Lung (tissue), 11 donors: ENCODE measurements at regions not wholly inside any gene's neighbourhood (a gene's known extent, or its start where the extent isn't known, plus 50 kb on each side); places are given as distances from the start of the nearest gene placed in this dataset.
"Not testable (repeated sequence)": the region's sequence is repeated elsewhere in the genome, so short reads cannot be mapped to it uniquely, and the experiment has no call there.

Experiments
- ATAC-seq: fragments of 200-7000 bp; cut with Tn5 transposase; one replicate; pipeline ENCODE4 v1.9.1; 2020; ENCODE audit warnings: moderate number of reproducible peaks; ENCODE audit not compliant: insufficient read depth, low FRiP score
- DNase-seq, 3 donors: peaks; one replicate each; pipeline ENCODE4 v3.0.0-alpha.2; 2013 to 2017
- H3K27ac ChIP-seq, 2 donors: one replicate each; pipeline ENCODE4 v1.5.1; 2013; ENCODE audit warnings: mild to moderate bottlenecking in 2 of 2, moderate library complexity in 2 of 2, control low read depth in 1 of 2, inconsistent platforms in 1 of 2, low read depth in 1 of 2, low read length in 1 of 2
- H3K27me3 ChIP-seq, 3 donors: one replicate each; pipeline ENCODE4 v1.5.1; 2013; ENCODE audit warnings: low read length in 2 of 3; ENCODE audit not compliant: control insufficient read depth in 3 of 3, insufficient read depth in 3 of 3
- H3K36me3 ChIP-seq, 4 donors: one replicate each; pipeline ENCODE4 v1.5.1; 2013; ENCODE audit warnings: low read length in 4 of 4, mild to moderate bottlenecking in 1 of 4, moderate library complexity in 1 of 4; ENCODE audit not compliant: control insufficient read depth in 4 of 4, insufficient read depth in 4 of 4
- H3K4me1 ChIP-seq, 5 donors: one replicate each; pipeline ENCODE4 v1.5.1; 2013; ENCODE audit warnings: low read length in 5 of 5, mild to moderate bottlenecking in 2 of 5, moderate library complexity in 1 of 5; ENCODE audit not compliant: control insufficient read depth in 5 of 5, insufficient read depth in 5 of 5
- H3K4me3 ChIP-seq: one replicate; pipeline ENCODE4 v1.5.1; 2013; ENCODE audit warnings: mild to moderate bottlenecking, control low read depth, moderate library complexity
- H3K9ac ChIP-seq, 2 donors: one replicate each; pipeline ENCODE4 v1.5.1; 2013; ENCODE audit warnings: low read length in 2 of 2, control low read depth in 1 of 2; ENCODE audit not compliant: insufficient read depth in 1 of 2
- H3K9me3 ChIP-seq, 4 donors: one replicate each; pipeline ENCODE4 v1.5.1; 2013; ENCODE audit warnings: low read length in 3 of 4, mild to moderate bottlenecking in 1 of 4, moderate library complexity in 1 of 4; ENCODE audit not compliant: control insufficient read depth in 4 of 4, insufficient read depth in 3 of 4
- WGBS, 2 donors: extraction: QIAGEN DNeasy Blood & Tissue Kit; methylation state at CpG; one replicate each; pipeline ENCODE4 v1.1.7; 2013; 5-methylcytosine and 5-hydroxymethylcytosine counted together
- TF ChIP-seq, protein P1 (sequence below): IDR thresholded peaks from 2 replicates; pipeline ENCODE4 v1.5.1; 2012; ENCODE audit warnings: mild to moderate bottlenecking; ENCODE audit errors: control extremely low read depth, extremely low read depth
- donor health status: control.
- donor health status: control.
- donor health status: Bipolar disorder and iron deficiency.
- donor health status: healthy.
- donor health status: DM: yes; HTN: yes; CAD: no.

DNA sequence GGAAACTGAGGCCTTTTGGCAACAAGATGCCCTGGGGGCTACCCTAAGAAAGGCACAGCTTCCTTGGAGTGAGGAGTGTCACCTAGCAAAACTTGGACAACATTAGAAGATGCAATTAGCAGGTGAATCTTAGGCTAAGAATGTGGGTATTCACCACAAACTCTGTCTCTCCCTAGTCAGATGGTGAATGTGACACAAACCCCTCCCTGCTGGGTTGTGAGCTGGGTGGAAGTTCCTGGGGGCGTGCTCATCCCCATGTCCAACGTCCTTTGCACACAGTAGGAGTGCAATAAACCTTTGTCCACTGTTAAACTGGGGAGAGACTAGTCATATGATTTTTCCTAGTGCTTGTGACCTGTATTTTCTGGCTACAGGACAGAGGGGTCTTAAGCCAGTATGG lies 67.1 kb upstream of the SH3GL3 start:
- Histone ChIP-seq H3K27ac (no peak overlapping the region), H3K9me3 (no peaks in the 10 kb centered on the region), H3K4me1 (peaks cover 0 to 4% (median 0%) of the 10 kb centered on the region in 5 donors), H3K4me3 (no peak overlapping the region), H3K36me3 (no peaks in the 10 kb centered on the region), H3K27me3 (peaks cover 4 to 37% (median 34%) of the 10 kb centered on the region in 3 donors), H3K9ac (no peak overlapping the region)
- ATAC-seq = no peak
- WGBS, 2 donors = 42 to 43% methylated on average over 2 of the region's 2 CpGs
- TF ChIP-seq, protein P1, sequence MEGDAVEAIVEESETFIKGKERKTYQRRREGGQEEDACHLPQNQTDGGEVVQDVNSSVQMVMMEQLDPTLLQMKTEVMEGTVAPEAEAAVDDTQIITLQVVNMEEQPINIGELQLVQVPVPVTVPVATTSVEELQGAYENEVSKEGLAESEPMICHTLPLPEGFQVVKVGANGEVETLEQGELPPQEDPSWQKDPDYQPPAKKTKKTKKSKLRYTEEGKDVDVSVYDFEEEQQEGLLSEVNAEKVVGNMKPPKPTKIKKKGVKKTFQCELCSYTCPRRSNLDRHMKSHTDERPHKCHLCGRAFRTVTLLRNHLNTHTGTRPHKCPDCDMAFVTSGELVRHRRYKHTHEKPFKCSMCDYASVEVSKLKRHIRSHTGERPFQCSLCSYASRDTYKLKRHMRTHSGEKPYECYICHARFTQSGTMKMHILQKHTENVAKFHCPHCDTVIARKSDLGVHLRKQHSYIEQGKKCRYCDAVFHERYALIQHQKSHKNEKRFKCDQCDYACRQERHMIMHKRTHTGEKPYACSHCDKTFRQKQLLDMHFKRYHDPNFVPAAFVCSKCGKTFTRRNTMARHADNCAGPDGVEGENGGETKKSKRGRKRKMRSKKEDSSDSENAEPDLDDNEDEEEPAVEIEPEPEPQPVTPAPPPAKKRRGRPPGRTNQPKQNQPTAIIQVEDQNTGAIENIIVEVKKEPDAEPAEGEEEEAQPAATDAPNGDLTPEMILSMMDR = no peak
- no peak for DNase-seq

DNA sequence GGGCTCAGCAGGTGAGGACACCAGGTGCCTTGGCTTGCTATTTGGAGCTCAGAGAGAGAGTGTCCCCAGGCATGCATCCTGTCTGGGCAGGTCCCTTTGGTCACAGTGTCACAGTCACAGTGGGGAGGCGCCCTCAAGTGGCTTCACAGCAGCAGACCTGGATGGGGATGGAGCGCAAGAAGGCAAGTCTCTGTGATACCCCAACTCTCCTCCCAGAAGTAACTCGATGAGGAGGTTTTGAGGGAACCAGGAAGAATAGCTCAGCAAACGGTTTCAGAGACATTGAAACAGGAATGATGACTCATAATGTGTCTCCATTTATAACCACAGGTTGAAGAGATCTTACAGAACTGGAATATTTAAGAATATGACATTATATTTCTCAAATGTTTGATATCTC lies 66.5 kb upstream of the SH3GL3 start:
- Histone ChIP-seq H3K9ac (no peak overlapping the region), H3K4me3 (no peak overlapping the region), H3K4me1 (peaks cover 0 to 4% (median 0%) of the 10 kb centered on the region in 5 donors), H3K9me3 (no peaks in the 10 kb centered on the region), H3K36me3 (no peaks in the 10 kb centered on the region), H3K27me3 (peaks cover 4 to 34% (median 32%) of the 10 kb centered on the region in 3 donors), H3K27ac (no peak overlapping the region)
- TF ChIP-seq, protein P1 = peak; percentile 4
- peak; percentile 12 to 25 (median 25) for DNase-seq
- 20 to 24% methylated on average over 4 of the region's 4 CpGs for WGBS, 2 donors
- peak; percentile 11 for ATAC-seq

DNA sequence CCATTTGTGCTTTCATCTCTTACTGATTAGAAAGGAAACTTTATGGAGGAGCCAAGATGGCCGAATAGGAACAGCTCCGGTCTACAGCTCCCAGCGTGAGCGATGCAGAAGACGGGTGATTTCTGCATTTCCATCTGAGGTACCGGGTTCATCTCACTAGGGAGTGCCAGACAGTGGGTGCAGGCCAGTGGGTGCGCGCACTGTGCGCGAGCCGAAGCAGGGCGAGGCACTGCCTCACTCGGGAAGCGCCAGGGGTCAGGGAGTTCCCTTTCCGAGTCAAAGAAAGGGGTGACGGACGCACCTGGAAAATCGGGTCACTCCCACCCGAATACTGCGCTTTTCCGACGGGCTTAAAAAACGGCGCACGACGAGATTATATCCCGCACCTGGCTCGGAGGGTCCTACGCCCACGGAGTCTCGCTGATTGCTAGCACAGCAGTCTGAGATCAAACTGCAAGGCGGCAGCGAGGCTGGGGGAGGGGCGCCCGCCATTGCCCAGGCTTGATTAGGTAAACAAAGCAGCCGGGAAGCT lies 63.5 kb upstream of the SH3GL3 start:
- DNase-seq = not testable (repeated sequence)

DNA sequence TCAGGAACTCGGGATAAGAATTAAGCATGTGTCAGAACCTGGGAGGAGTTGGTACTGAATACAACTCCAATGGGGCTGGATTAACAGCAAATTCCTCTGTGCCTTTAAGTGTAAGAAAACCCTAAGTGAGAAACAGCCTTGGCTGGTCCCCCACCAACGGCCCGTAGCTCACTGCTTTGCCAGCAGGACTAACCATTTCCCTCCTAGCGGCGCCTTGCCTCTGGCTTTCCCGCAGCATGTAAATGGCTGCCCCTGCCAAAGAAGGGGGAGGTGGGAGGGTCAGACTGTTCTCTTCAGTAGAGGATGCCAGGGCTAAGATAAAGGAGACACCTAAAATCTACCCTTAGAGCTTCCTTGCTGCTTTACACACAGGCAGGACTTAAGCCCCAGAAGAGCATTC lies 51.0 kb upstream of the SH3GL3 start:
- Histone ChIP-seq H3K4me3 (no peak overlapping the region), H3K9ac (no peak overlapping the region), H3K36me3 (no peaks in the 10 kb centered on the region), H3K9me3 (no peaks in the 10 kb centered on the region), H3K27me3 (peaks cover 0 to 6% (median 0%) of the 10 kb centered on the region in 3 donors), H3K4me1 (no peaks in the 10 kb centered on the region), H3K27ac (no peak overlapping the region)
- whole genome bisulfite sequencing, 2 donors = 17 to 18% methylated on average over 6 of the region's 6 CpGs
- TF ChIP-seq, protein P1 = no peak
- ATAC-seq (no peak), DNase-seq (peak; percentile 33 to 57 (median 40))

More for the DNA sequence above, 63.5 kb upstream of the SH3GL3 start:
- H3K4me1 ChIP-seq, H3K36me3 ChIP-seq, H3K9ac ChIP-seq, ATAC-seq, H3K27ac ChIP-seq, H3K9me3 ChIP-seq, H3K4me3 ChIP-seq: not testable (repeated sequence)
- H3K27me3 ChIP-seq = peaks cover 3 to 16% (median 15%) of the 10 kb centered on the region in 3 donors
- WGBS, 2 donors = 84 to 92% methylated on average over 21 to 31 of the region's 36 CpGs
